OCI-LY1 (cell line): ENCODE measurements at regions not wholly inside any gene's neighbourhood (a gene's known extent, or its start where the extent isn't known, plus 50 kb on each side); places are given as distances from the start of the nearest gene placed in this dataset.

ENCODE experiments used
- H2AFZ ChIP-seq: fragments of 200-600 bp; sonication (generic), shearing (Covaris generic); 2 replicates; pipeline ENCODE4 v1.6.0; 2014; ENCODE audit warnings: antibody characterized with exemption, mild to moderate bottlenecking, low read length
- H3F3A ChIP-seq: fragments of 200-600 bp; sonication (generic), shearing (Covaris generic); 2 replicates; pipeline ENCODE4 v1.6.0; 2014; ENCODE audit warnings: mild to moderate bottlenecking, antibody characterized with exemption, low read length, moderate library complexity; ENCODE audit not compliant: insufficient read depth
- H3K27ac ChIP-seq: fragments of 200-600 bp; sonication (generic); 2 replicates; pipeline ENCODE4 v1.5.1; 2014; ENCODE audit warnings: low read length, mixed run types, mild to moderate bottlenecking, low read depth; ENCODE audit not compliant: poor library complexity, severe bottlenecking
- H3K27me3 ChIP-seq: fragments of 200-600 bp; sonication (generic); 2 replicates; pipeline ENCODE4 v1.6.0; 2014; ENCODE audit warnings: antibody characterized with exemption, mild to moderate bottlenecking, low read length, moderate library complexity; ENCODE audit not compliant: insufficient read depth
- H3K36me3 ChIP-seq: fragments of 200-600 bp; sonication (generic); 2 replicates; pipeline ENCODE4 v1.6.1; 2014; ENCODE audit warnings: mild to moderate bottlenecking, antibody characterized with exemption, low read length, moderate library complexity, mixed read lengths; ENCODE audit not compliant: insufficient read depth
- H3K4me1 ChIP-seq: fragments of 200-600 bp; sonication (generic); 2 replicates; pipeline ENCODE4 v1.5.1; 2014; ENCODE audit warnings: mild to moderate bottlenecking, low read length, moderate library complexity; ENCODE audit not compliant: insufficient read depth, severe bottlenecking
- H3K4me2 ChIP-seq: fragments of 200-600 bp; sonication (generic), shearing (Covaris generic); 2 replicates; pipeline ENCODE4 v1.6.1; 2014; ENCODE audit warnings: low read length
- H3K4me3 ChIP-seq: fragments of 200-600 bp; sonication (generic); 2 replicates; pipeline ENCODE4 v1.5.1; 2014; ENCODE audit warnings: low read length, low read depth, mild to moderate bottlenecking, mixed read lengths; ENCODE audit not compliant: poor library complexity, severe bottlenecking
- H3K79me2 ChIP-seq: fragments of 200-600 bp; shearing (Covaris generic); 2 replicates; pipeline ENCODE4 v1.6.1; 2016; ENCODE audit warnings: mixed run types, low read length, mixed read lengths; ENCODE audit not compliant: insufficient read depth
- H3K9ac ChIP-seq: fragments of 200-600 bp; sonication (generic), shearing (Covaris generic); 2 replicates; pipeline ENCODE4 v1.6.1; 2014; ENCODE audit warnings: mild to moderate bottlenecking, low read length, mixed read lengths
- H3K9me2 ChIP-seq: fragments of 200-600 bp; sonication (generic), shearing (Covaris generic); 2 replicates; pipeline ENCODE4 v1.6.1; 2014; ENCODE audit warnings: low read depth, mild to moderate bottlenecking, low read length, mixed read lengths
- H3K9me3 ChIP-seq: fragments of 200-600 bp; shearing (Covaris generic); 2 replicates; pipeline ENCODE4 v1.6.1; 2014; ENCODE audit warnings: low read length, mixed read lengths
- H4K20me1 ChIP-seq: fragments of 200-600 bp; sonication (generic), shearing (Covaris generic); 2 replicates; pipeline ENCODE4 v1.6.0; 2016; ENCODE audit warnings: mild to moderate bottlenecking, low read length; ENCODE audit not compliant: insufficient read depth
- EZH2 ChIP-seq: fragments of 200-600 bp; sonication (generic), shearing (Covaris generic); IDR thresholded peaks from 2 replicates; pipeline ENCODE4 v1.8.0; 2017; ENCODE audit warnings: borderline replicate concordance, mixed run types, mild to moderate bottlenecking, antibody characterized with exemption, low read length, moderate library complexity, mixed read lengths
- TF ChIP-seq, protein P1 (sequence below): fragments of 200-600 bp; sonication (generic), shearing (Covaris generic); IDR thresholded peaks from 2 replicates; pipeline ENCODE4 v1.5.1; 2017; ENCODE audit warnings: mild to moderate bottlenecking, antibody characterized with exemption, low read length, moderate library complexity, mixed read lengths

DNA sequence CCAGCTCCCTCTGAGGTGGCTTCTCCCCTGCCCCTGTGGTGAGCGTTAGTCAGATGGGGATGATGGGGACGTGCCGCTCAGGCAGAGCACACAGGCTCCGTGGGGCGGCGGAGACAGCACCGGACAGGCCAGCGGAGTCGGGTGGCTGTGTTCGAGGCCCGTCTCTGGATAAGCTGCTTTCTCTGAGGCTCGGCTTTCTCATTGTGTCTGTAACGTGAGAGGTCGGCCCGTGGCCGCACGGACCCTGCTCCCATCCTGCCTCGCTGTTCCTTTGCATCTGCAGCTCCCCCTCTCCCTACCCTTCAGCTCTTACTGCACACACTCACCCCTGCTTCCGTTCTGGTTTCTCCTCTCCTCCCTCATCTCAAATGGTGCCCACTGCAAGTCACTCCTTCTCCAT lies 62.5 kb downstream of the FAM43A start:
- Histone ChIP-seq H3K27ac (no peak overlapping the region), H3K36me3 (no peaks in the 10 kb centered on the region), H3K4me3 (no peak overlapping the region), H3K9ac (no peak overlapping the region), H4K20me1 (no peaks in the 10 kb centered on the region), H3K79me2 (no peaks in the 10 kb centered on the region), H3F3A (no peaks in the 10 kb centered on the region), H3K4me1 (no peaks in the 10 kb centered on the region), H2AFZ (no peak overlapping the region), H3K4me2 (no peak overlapping the region), H3K9me3 (no peaks in the 10 kb centered on the region), H3K27me3 (no peaks in the 10 kb centered on the region; the same call in 1 of the 2 replicates), H3K9me2 (no peaks in the 10 kb centered on the region)
- no peak for TF ChIP-seq EZH2
- TF ChIP-seq, protein P1, sequence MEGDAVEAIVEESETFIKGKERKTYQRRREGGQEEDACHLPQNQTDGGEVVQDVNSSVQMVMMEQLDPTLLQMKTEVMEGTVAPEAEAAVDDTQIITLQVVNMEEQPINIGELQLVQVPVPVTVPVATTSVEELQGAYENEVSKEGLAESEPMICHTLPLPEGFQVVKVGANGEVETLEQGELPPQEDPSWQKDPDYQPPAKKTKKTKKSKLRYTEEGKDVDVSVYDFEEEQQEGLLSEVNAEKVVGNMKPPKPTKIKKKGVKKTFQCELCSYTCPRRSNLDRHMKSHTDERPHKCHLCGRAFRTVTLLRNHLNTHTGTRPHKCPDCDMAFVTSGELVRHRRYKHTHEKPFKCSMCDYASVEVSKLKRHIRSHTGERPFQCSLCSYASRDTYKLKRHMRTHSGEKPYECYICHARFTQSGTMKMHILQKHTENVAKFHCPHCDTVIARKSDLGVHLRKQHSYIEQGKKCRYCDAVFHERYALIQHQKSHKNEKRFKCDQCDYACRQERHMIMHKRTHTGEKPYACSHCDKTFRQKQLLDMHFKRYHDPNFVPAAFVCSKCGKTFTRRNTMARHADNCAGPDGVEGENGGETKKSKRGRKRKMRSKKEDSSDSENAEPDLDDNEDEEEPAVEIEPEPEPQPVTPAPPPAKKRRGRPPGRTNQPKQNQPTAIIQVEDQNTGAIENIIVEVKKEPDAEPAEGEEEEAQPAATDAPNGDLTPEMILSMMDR, result no peak

- Histone ChIP-seq H3K36me3 (no peaks in the 10 kb centered on the region), H3K4me2 (no peak overlapping the region), H3K79me2 (no peaks in the 10 kb centered on the region), H3F3A (no peaks in the 10 kb centered on the region), H3K4me1 (no peaks in the 10 kb centered on the region), H3K9ac (no peak overlapping the region), H3K9me2 (no peaks in the 10 kb centered on the region), H3K4me3 (no peak overlapping the region), H4K20me1 (no peaks in the 10 kb centered on the region), H2AFZ (no peak overlapping the region), H3K27ac (no peak overlapping the region), H3K27me3 (no peaks in the 10 kb centered on the region; the same call in 1 of the 2 replicates), H3K9me3 (no peaks in the 10 kb centered on the region)
- TF ChIP-seq EZH2, result no peak
- TF ChIP-seq, protein P1, result no peak
These were observed 64.2 kb downstream of the FAM43A start for GRCh38 chr3:194749631-194750490.

DNA sequence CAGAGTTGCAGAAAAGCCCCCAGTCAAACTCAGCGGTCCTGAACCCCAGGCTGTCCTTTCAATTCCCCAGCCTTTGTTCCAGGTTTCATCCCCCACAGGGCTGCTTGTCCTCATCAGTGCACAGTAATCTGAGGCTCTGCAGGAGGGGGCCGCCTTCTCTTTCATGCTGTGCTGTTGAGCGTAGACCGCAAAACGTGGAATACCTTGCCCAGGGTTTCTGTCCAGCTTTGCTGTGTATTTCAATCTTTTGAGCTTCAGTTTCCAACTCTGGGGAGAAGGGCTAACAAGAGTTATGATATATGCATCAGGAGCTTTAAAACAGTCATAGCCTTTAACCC lies 64.8 kb downstream of the FAM43A start:
- H3K9me2 ChIP-seq, result no peaks in the 10 kb centered on the region
- H3K4me1 ChIP-seq, result no peaks in the 10 kb centered on the region
- H3K9ac ChIP-seq, result no peak overlapping the region
- H4K20me1 ChIP-seq, result no peaks in the 10 kb centered on the region
- no peaks in the 10 kb centered on the region for H3K36me3 ChIP-seq
- H3K27ac ChIP-seq, result no peak overlapping the region
- no peaks in the 10 kb centered on the region for H3K9me3 ChIP-seq
- H3F3A ChIP-seq, result no peaks in the 10 kb centered on the region
- no peak overlapping the region for H3K4me3 ChIP-seq
- H3K79me2 ChIP-seq, result no peaks in the 10 kb centered on the region
- no peak overlapping the region for H2AFZ ChIP-seq
- TF ChIP-seq EZH2, result no peak
- TF ChIP-seq, protein P1, result no peak
- H3K4me2 ChIP-seq, result no peak overlapping the region
- H3K27me3 ChIP-seq, result no peaks in the 10 kb centered on the region; the same call in 1 of the 2 replicates
